ENCODE measurements at regions not wholly inside any gene's neighbourhood (a gene's known extent, or its start where the extent isn't known, plus 50 kb on each side); places are given as distances from the start of the nearest gene placed in this dataset.
"Not testable (repeated sequence)": the region's sequence is repeated elsewhere in the genome, so short reads cannot be mapped to it uniquely, and the experiment has no call there.

GRCh38 chr5:24264547-24264946, 380.2 kb downstream of the CDH10 start:
- TF ChIP-seq, protein P1, sequence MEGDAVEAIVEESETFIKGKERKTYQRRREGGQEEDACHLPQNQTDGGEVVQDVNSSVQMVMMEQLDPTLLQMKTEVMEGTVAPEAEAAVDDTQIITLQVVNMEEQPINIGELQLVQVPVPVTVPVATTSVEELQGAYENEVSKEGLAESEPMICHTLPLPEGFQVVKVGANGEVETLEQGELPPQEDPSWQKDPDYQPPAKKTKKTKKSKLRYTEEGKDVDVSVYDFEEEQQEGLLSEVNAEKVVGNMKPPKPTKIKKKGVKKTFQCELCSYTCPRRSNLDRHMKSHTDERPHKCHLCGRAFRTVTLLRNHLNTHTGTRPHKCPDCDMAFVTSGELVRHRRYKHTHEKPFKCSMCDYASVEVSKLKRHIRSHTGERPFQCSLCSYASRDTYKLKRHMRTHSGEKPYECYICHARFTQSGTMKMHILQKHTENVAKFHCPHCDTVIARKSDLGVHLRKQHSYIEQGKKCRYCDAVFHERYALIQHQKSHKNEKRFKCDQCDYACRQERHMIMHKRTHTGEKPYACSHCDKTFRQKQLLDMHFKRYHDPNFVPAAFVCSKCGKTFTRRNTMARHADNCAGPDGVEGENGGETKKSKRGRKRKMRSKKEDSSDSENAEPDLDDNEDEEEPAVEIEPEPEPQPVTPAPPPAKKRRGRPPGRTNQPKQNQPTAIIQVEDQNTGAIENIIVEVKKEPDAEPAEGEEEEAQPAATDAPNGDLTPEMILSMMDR (IDR thresholded peaks at IDR 0.05; ENCODE audit: insufficient read depth, low read depth, low read length) = no peak
- no peak overlapping the region for H3K4me3 ChIP-seq (ENCODE audit: low read depth, low read length)
- DNase-seq (ENCODE audit: low read depth) = no peak

DNA sequence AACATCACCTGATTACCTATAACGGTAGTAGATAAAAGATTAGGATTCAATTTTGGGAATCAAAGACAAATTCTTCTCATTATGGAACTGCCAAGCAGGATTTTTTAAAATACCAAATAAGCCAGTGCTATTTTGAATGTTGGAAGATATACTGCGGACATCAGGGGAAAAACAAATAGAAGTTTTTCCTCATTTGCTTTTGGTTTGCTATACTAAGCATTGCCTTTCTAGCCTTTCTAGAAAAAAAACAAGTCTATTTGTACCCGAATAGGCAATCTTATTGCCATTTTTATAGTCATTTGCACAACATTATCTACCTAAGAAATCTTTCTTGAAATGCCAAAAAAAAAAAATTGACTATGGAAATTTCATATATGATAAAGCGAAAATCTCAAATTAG, 379.5 kb downstream of the CDH10 start:
- TF ChIP-seq, protein P1 (IDR thresholded peaks at IDR 0.05; ENCODE audit: insufficient read depth, low read depth, low read length) = no peak
- H3K4me3 ChIP-seq (ENCODE audit: low read depth, low read length) = no peak overlapping the region
- DNase-seq (ENCODE audit: low read depth) = no peak

GRCh38 chr5:24268482-24269056, 376.2 kb downstream of the CDH10 start:
- TF ChIP-seq, protein P1 (IDR thresholded peaks at IDR 0.05; ENCODE audit: insufficient read depth, low read depth, low read length) = no peak
- DNase-seq (ENCODE audit: low read depth) = no peak
- H3K4me3 ChIP-seq (ENCODE audit: low read depth, low read length) = no peak overlapping the region

- not testable (repeated sequence) for DNase-seq (ENCODE audit: low read depth); H3K4me3 ChIP-seq (ENCODE audit: low read depth, low read length)
Observed at GRCh38 chr5:24271702-24272118, 373.1 kb downstream of the CDH10 start.

DNA sequence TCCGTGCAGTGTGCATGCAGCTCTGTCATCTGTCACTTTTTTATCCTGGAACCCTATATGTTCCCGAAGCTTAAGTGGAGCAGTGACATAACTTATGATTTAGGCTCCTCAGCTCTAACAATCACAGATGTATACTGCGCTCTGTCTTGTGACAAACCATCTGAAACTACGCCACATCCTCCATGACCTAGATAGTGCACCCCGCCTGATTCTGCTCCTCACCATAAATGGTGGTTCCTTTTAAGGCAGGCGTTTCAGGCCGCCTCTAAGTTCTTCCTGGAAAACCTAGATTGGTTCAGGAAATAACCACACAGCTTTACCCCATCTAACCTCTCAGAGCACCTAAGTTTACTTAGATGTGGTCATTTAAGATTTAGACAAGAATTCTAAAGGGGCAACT, 372.0 kb downstream of the CDH10 start:
- DNase-seq (ENCODE audit: low read depth) = no peak
- TF ChIP-seq, protein P1 (IDR thresholded peaks at IDR 0.05; ENCODE audit: insufficient read depth, low read depth, low read length) = no peak
- H3K4me3 ChIP-seq (ENCODE audit: low read depth, low read length) = no peak overlapping the region

- H3K4me3 ChIP-seq (ENCODE audit: low read depth, low read length) = no peak overlapping the region
- TF ChIP-seq, protein P1 (IDR thresholded peaks at IDR 0.05; ENCODE audit: insufficient read depth, low read depth, low read length) = no peak
- DNase-seq (ENCODE audit: low read depth) = no peak
Observed at GRCh38 chr5:24280215-24280614, 364.6 kb downstream of the CDH10 start.

- TF ChIP-seq, protein P1 (IDR thresholded peaks at IDR 0.05; ENCODE audit: insufficient read depth, low read depth, low read length) = no peak
- H3K4me3 ChIP-seq (ENCODE audit: low read depth, low read length) = no peak overlapping the region
- DNase-seq (ENCODE audit: low read depth) = no peak
Observed at GRCh38 chr5:24281818-24282217, 363.0 kb downstream of the CDH10 start.

Data from fibroblast of villous mesenchyme (primary cell).